DND-41 (cell line): ENCODE measurements at regions not wholly inside any gene's neighbourhood (a gene's known extent, or its start where the extent isn't known, plus 50 kb on each side); places are given as distances from the start of the nearest gene placed in this dataset.

Experiments used
- ATAC-seq: fragments of 200-7000 bp; cut with Tn5 transposase; 3 replicates; pipeline ENCODE4 v1.9.1; 2021; ENCODE audit warnings: low read depth; ENCODE audit not compliant: insufficient read depth
- DNase-seq: peaks from one replicate; pipeline ENCODE4 v3.0.0-alpha.2; 2020
- H2AFZ ChIP-seq: 2 replicates; pipeline ENCODE4 v1.6.0; 2012; ENCODE audit warnings: low read depth, low read length
- H3K27ac ChIP-seq: 2 replicates; pipeline ENCODE4 v1.5.1; 2012; ENCODE audit warnings: low read length, inconsistent platforms
- H3K27me3 ChIP-seq: fragments of 200-600 bp; sonication (generic); 2 replicates; pipeline ENCODE4 v1.6.0; 2012; ENCODE audit warnings: low read length, mild to moderate bottlenecking, inconsistent platforms; ENCODE audit not compliant: insufficient read depth, poor library complexity
- H3K36me3 ChIP-seq: 2 replicates; pipeline ENCODE4 v1.5.1; 2012; ENCODE audit warnings: low read length, inconsistent platforms; ENCODE audit not compliant: insufficient read depth
- H3K4me1 ChIP-seq: 2 replicates; pipeline ENCODE4 v1.5.1; 2012; ENCODE audit warnings: mild to moderate bottlenecking, low read length; ENCODE audit not compliant: insufficient read depth
- H3K4me2 ChIP-seq: 2 replicates; pipeline ENCODE4 v1.6.0; 2012; ENCODE audit warnings: mild to moderate bottlenecking, moderate library complexity, low read length, inconsistent platforms; ENCODE audit not compliant: insufficient read depth
- H3K4me3 ChIP-seq, 2 experiments: fragments of 200-600 bp in 1 of 2; shearing (Covaris generic) in 1 of 2; 2 replicates each; pipeline ENCODE4 v1.5.1; 2012 to 2016; ENCODE audit warnings: inconsistent platforms in 2 of 2, low read length in 2 of 2, mild to moderate bottlenecking in 2 of 2, low read depth in 1 of 2, moderate library complexity in 1 of 2
- H3K79me2 ChIP-seq: 2 replicates; pipeline ENCODE4 v1.6.0; 2012; ENCODE audit warnings: low read length, inconsistent platforms; ENCODE audit not compliant: insufficient read depth
- H3K9ac ChIP-seq: 2 replicates; pipeline ENCODE4 v1.6.0; 2012; ENCODE audit warnings: low read depth, mild to moderate bottlenecking, inconsistent platforms, low read length, moderate library complexity
- H3K9me3 ChIP-seq: 2 replicates; pipeline ENCODE4 v1.5.1; 2012; ENCODE audit warnings: low read length, moderate library complexity, mild to moderate bottlenecking, inconsistent platforms; ENCODE audit not compliant: insufficient read depth, severe bottlenecking
- H4K20me1 ChIP-seq: 2 replicates; pipeline ENCODE4 v1.6.0; 2012; ENCODE audit warnings: low read length; ENCODE audit not compliant: insufficient read depth
- EZH2 ChIP-seq: IDR thresholded peaks from 3 replicates; pipeline ENCODE4 v1.6.1; 2012; ENCODE audit warnings: borderline replicate concordance, low read depth, mild to moderate bottlenecking, moderate library complexity, low read length, inconsistent platforms; ENCODE audit not compliant: severe bottlenecking
- TF ChIP-seq, protein P1 (sequence below): IDR thresholded peaks from 2 replicates; pipeline ENCODE4 v1.5.1; 2012; ENCODE audit warnings: borderline replicate concordance, low read length, moderate library complexity, mild to moderate bottlenecking; ENCODE audit not compliant: poor library complexity, severe bottlenecking; ENCODE audit errors: extremely low read depth

DNA sequence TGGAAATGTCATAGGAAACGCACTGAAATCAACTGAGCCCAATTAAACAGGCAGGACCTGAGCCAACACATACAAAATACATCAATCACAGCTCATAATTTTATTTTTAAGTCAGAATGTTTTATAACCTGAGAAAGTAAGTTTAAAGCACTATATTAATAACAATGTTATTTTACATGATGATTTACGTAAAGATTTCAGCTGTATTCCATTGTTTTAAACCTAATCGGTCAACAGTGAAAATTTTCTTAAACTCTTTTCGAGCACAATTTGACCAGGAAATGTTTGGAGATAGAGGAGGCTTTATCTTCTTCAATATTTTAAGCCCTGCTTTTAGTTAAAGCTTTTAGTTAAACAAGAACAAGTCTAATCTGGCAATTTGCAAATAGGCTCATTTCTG lies 201.8 kb upstream of the TOX3 start:
- Histone ChIP-seq H3K4me3 (no peak overlapping the region), H3K27ac (no peak overlapping the region), H3K27me3 (no peaks in the 10 kb centered on the region), H3K36me3 (no peaks in the 10 kb centered on the region), H3K4me2 (no peak overlapping the region), H2AFZ (no peak overlapping the region), H3K9me3 (no peaks in the 10 kb centered on the region), H3K4me1 (no peaks in the 10 kb centered on the region), H3K9ac (no peak overlapping the region), H4K20me1 (no peaks in the 10 kb centered on the region), H3K79me2 (no peaks in the 10 kb centered on the region)
- ATAC-seq (no peak), DNase-seq (no peak)
- TF ChIP-seq, protein P1, sequence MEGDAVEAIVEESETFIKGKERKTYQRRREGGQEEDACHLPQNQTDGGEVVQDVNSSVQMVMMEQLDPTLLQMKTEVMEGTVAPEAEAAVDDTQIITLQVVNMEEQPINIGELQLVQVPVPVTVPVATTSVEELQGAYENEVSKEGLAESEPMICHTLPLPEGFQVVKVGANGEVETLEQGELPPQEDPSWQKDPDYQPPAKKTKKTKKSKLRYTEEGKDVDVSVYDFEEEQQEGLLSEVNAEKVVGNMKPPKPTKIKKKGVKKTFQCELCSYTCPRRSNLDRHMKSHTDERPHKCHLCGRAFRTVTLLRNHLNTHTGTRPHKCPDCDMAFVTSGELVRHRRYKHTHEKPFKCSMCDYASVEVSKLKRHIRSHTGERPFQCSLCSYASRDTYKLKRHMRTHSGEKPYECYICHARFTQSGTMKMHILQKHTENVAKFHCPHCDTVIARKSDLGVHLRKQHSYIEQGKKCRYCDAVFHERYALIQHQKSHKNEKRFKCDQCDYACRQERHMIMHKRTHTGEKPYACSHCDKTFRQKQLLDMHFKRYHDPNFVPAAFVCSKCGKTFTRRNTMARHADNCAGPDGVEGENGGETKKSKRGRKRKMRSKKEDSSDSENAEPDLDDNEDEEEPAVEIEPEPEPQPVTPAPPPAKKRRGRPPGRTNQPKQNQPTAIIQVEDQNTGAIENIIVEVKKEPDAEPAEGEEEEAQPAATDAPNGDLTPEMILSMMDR = no peak
- TF ChIP-seq EZH2 = no peak

DNA sequence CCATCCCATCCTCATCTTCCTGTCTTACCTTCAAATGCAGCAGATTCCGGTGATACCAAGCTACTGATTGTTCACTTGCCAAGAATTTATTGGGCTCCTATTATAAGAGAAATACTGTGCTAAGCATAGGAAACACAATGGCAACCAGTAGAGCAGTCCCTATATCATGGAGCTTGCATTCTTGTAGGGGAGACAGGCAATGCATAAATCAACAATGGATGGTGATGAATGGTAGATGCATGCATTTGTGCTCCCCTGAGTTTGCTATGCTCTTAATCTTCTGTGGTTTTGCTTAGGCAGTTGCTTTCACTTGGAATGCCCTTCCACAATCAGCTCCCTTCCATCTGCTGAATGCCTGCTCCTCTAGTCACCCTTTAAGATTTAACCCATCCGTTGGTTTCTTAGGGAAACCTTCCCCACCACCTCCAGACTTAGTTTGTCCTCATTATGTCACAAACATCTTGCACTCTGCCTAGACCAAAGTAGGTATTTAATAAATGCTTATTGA lies 200.2 kb upstream of the TOX3 start:
- Histone ChIP-seq H3K4me3 (no peak overlapping the region), H3K4me2 (no peak overlapping the region), H3K27me3 (no peaks in the 10 kb centered on the region), H3K9me3 (no peaks in the 10 kb centered on the region), H2AFZ (no peak overlapping the region), H3K27ac (no peak overlapping the region), H3K36me3 (no peaks in the 10 kb centered on the region), H4K20me1 (no peaks in the 10 kb centered on the region), H3K9ac (no peak overlapping the region), H3K4me1 (no peaks in the 10 kb centered on the region), H3K79me2 (no peaks in the 10 kb centered on the region)
- TF ChIP-seq, protein P1 = no peak
- no peak for TF ChIP-seq EZH2
- DNase-seq (no peak), ATAC-seq (no peak)

DNA sequence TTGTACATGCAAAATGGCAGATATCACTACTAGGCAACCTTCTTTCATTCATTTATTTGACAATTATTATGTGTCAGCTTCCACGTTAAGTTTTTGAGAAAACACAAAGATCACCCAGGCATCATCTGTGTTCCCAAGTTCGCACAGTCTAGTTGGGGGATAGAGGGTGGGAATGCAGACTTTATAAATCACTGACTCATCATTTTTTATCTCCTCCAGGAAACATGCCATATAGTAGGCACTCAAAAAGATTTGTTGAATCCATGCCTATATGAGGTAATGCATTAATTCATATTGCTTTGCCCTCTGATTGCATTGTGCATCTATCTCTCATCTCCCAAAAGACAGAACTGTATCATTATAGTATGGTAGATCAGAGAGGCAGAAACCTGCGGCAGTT lies 196.8 kb upstream of the TOX3 start:
- Histone ChIP-seq H2AFZ (no peak overlapping the region), H3K36me3 (no peaks in the 10 kb centered on the region), H3K4me2 (no peak overlapping the region), H3K79me2 (no peaks in the 10 kb centered on the region), H4K20me1 (no peaks in the 10 kb centered on the region), H3K27me3 (no peaks in the 10 kb centered on the region), H3K9ac (no peak overlapping the region), H3K27ac (no peak overlapping the region), H3K9me3 (no peaks in the 10 kb centered on the region), H3K4me3 (no peak overlapping the region), H3K4me1 (no peaks in the 10 kb centered on the region)
- TF ChIP-seq, protein P1 = no peak
- TF ChIP-seq EZH2 = no peak
- no peak for DNase-seq
- no peak for ATAC-seq

DNA sequence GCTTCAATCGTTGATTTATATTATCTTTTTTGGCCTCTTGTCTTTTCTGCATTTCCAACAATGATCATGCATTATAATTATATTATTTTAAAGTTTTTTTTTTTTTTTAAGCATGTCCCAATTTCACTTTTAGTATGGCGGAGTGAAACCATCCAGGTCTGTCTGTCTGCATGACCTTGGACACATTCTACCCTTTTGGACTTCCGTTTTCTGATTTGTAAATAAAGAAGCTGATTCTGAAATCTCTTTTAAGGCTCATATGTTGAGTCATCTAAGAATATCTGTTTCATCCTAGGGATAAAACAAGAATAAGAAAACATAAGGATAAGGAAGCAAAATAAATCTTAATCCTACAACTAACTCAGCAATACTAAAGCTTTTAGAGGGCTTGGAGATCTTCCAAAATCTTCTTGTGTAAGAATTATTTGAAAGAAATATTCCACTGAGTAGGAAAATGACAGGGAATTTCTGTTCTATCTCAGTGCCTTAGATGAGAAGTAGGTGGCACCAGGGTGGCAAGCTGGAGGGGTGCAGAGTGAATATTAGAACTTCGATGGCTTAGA lies 195.7 kb upstream of the TOX3 start:
- H3K4me1 ChIP-seq = no peaks in the 10 kb centered on the region
- H3K79me2 ChIP-seq = no peaks in the 10 kb centered on the region
- no peak overlapping the region for H3K4me3 ChIP-seq
- H4K20me1 ChIP-seq = no peaks in the 10 kb centered on the region
- H3K27ac ChIP-seq = no peak overlapping the region
- H3K27me3 ChIP-seq = no peaks in the 10 kb centered on the region
- H3K36me3 ChIP-seq = no peaks in the 10 kb centered on the region
- ATAC-seq (no peak), DNase-seq (no peak)
- H3K9ac ChIP-seq = no peak overlapping the region
- H2AFZ ChIP-seq = no peak overlapping the region
- no peak for TF ChIP-seq EZH2
- TF ChIP-seq, protein P1 = no peak
- H3K4me2 ChIP-seq = no peak overlapping the region
- no peaks in the 10 kb centered on the region for H3K9me3 ChIP-seq
